Hepatocyte (in vitro differentiated cells): ENCODE measurements at regions not wholly inside any gene's neighbourhood (a gene's known extent, or its start where the extent isn't known, plus 50 kb on each side); places are given as distances from the start of the nearest gene placed in this dataset.
"Not testable (repeated sequence)": the region's sequence is repeated elsewhere in the genome, so short reads cannot be mapped to it uniquely, and the experiment has no call there.

Experiments
- DNase-seq: peaks from one replicate; pipeline ENCODE4 v3.0.0-alpha.2; 2016; ENCODE audit warnings: low spot score
- H2AFZ ChIP-seq: fragments of 200-600 bp; sonication (generic); 2 replicates; pipeline ENCODE4 v1.6.0; 2016; ENCODE audit warnings: antibody characterized with exemption, mild to moderate bottlenecking
- H3K27ac ChIP-seq: fragments of 200-600 bp; sonication (generic); 2 replicates; pipeline ENCODE4 v1.5.1; 2016; ENCODE audit warnings: mild to moderate bottlenecking
- H3K27me3 ChIP-seq: fragments of 200-600 bp; sonication (generic); 2 replicates; pipeline ENCODE4 v1.6.1; 2016
- H3K36me3 ChIP-seq: fragments of 200-600 bp; sonication (generic); replicated peaks from 2 replicates; pipeline ENCODE4 v1.5.1; 2016; ENCODE audit warnings: low read depth; ENCODE audit not compliant: insufficient read depth
- H3K4me1 ChIP-seq: fragments of 200-600 bp; sonication (generic); 2 replicates; pipeline ENCODE4 v1.5.1; 2016; ENCODE audit warnings: mild to moderate bottlenecking, moderate library complexity; ENCODE audit not compliant: insufficient read depth
- H3K4me2 ChIP-seq: fragments of 200-600 bp; sonication (generic); 2 replicates; pipeline ENCODE4 v1.6.0; 2016
- H3K4me3 ChIP-seq: fragments of 200-600 bp; sonication (generic); 2 replicates; pipeline ENCODE4 v1.5.1; 2016; ENCODE audit warnings: mild to moderate bottlenecking
- H3K79me2 ChIP-seq: fragments of 200-600 bp; sonication (generic); 2 replicates; pipeline ENCODE4 v1.6.0; 2017; ENCODE audit warnings: mild to moderate bottlenecking
- H3K9me2 ChIP-seq: fragments of 200-600 bp; sonication (generic); replicated peaks from 2 replicates; pipeline ENCODE4 v1.6.0; 2017; ENCODE audit warnings: mild to moderate bottlenecking; ENCODE audit not compliant: insufficient read depth
- H3K9me3 ChIP-seq: fragments of 200-600 bp; sonication (generic); 2 replicates; pipeline ENCODE4 v1.5.1; 2016; ENCODE audit warnings: low read depth, mild to moderate bottlenecking
- H4K20me1 ChIP-seq: fragments of 200-600 bp; sonication (generic); 2 replicates; pipeline ENCODE4 v1.6.0; 2016; ENCODE audit warnings: mild to moderate bottlenecking; ENCODE audit not compliant: insufficient read depth, poor library complexity, severe bottlenecking
- EZH2 ChIP-seq: fragments of 200-600 bp; sonication (generic); IDR thresholded peaks from 2 replicates; pipeline ENCODE4 v1.6.1; 2016; ENCODE audit warnings: antibody characterized with exemption, mild to moderate bottlenecking, borderline replicate concordance
- EZH2phosphoT487 ChIP-seq: fragments of 200-600 bp; sonication (generic); IDR thresholded peaks from one replicate; pipeline ENCODE4 v1.6.1; 2018; ENCODE audit warnings: antibody characterized with exemption, mild to moderate bottlenecking, low read depth, moderate library complexity; ENCODE audit not compliant: unreplicated experiment, severe bottlenecking
- WGBS: methylation state at CpG from one replicate; pipeline ENCODE4 v1.1.6; 2016; ENCODE audit warnings: low lambda C conversion rate; ENCODE audit errors: missing lambda C conversion rate; 5-methylcytosine and 5-hydroxymethylcytosine counted together
- TF ChIP-seq, protein P1 (sequence below): fragments of 200-600 bp; sonication (generic); IDR thresholded peaks from 2 replicates; pipeline ENCODE4 v1.5.1; 2016; ENCODE audit warnings: antibody characterized with exemption, mild to moderate bottlenecking; ENCODE audit not compliant: poor library complexity

DNA sequence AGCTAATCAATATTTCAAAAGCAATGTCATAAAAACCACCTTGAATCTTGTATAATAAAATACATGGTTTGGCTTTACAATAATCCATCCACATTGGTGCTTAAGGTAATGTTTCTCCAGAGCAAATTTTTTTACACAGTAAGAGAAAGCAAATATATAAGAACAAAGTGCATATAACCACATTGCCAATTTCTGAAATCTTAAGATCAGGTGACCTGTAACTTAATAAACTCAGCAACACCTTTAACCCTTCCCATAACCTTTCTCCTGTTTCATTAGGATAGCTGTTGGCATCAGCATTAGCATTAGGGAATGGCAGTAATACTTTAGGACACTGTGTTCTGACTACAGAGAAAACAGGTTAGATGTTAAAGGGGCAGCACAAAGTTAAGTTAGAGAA, 155.9 kb upstream of the SEMA3D start:
- DNase-seq = no peak
- no peak overlapping the region for H3K27ac ChIP-seq
- no peak overlapping the region for H3K4me3 ChIP-seq
- H3K79me2 ChIP-seq = no peaks in the 10 kb centered on the region
- no peaks in the 10 kb centered on the region for H3K36me3 ChIP-seq
- no peak overlapping the region for H3K4me2 ChIP-seq
- no peaks in the 10 kb centered on the region for H4K20me1 ChIP-seq
- no peaks in the 10 kb centered on the region for H3K9me2 ChIP-seq
- H2AFZ ChIP-seq = no peak overlapping the region
- H3K27me3 ChIP-seq = no peaks in the 10 kb centered on the region
- H3K9me3 ChIP-seq = no peaks in the 10 kb centered on the region
- H3K4me1 ChIP-seq = no peaks in the 10 kb centered on the region
- TF ChIP-seq EZH2 (no peak), EZH2phosphoT487 (no peak)
- TF ChIP-seq, protein P1, sequence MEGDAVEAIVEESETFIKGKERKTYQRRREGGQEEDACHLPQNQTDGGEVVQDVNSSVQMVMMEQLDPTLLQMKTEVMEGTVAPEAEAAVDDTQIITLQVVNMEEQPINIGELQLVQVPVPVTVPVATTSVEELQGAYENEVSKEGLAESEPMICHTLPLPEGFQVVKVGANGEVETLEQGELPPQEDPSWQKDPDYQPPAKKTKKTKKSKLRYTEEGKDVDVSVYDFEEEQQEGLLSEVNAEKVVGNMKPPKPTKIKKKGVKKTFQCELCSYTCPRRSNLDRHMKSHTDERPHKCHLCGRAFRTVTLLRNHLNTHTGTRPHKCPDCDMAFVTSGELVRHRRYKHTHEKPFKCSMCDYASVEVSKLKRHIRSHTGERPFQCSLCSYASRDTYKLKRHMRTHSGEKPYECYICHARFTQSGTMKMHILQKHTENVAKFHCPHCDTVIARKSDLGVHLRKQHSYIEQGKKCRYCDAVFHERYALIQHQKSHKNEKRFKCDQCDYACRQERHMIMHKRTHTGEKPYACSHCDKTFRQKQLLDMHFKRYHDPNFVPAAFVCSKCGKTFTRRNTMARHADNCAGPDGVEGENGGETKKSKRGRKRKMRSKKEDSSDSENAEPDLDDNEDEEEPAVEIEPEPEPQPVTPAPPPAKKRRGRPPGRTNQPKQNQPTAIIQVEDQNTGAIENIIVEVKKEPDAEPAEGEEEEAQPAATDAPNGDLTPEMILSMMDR = no peak

DNA sequence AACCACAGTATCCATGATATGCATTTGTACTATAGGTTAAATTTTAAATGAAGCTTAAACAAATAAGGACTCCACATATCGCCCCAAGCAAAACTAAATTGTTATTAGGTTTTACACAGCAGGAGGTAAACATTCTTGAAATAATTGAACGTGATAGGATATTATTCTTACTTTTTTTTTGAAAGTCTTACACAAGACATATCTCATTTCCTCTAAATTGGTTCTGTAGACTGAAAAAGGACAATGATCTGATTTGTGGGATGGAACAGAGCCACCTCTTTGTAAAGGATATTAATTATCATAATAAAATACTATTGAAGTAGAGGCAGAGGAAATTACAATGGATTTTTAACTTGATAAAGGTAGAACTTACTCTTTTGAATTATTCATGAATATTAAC, 155.1 kb upstream of the SEMA3D start:
- H3K4me3 ChIP-seq = no peak overlapping the region
- H3K9me3 ChIP-seq = no peaks in the 10 kb centered on the region
- H3K36me3 ChIP-seq = no peaks in the 10 kb centered on the region
- no peaks in the 10 kb centered on the region for H3K79me2 ChIP-seq
- no peaks in the 10 kb centered on the region for H3K9me2 ChIP-seq
- 46% methylated on average over 2 of the region's 2 CpGs for WGBS
- H3K27ac ChIP-seq = no peak overlapping the region
- no peak for DNase-seq
- H3K4me2 ChIP-seq = no peak overlapping the region
- H3K27me3 ChIP-seq = no peaks in the 10 kb centered on the region
- no peak overlapping the region for H2AFZ ChIP-seq
- no peaks in the 10 kb centered on the region for H3K4me1 ChIP-seq
- H4K20me1 ChIP-seq = no peaks in the 10 kb centered on the region
- TF ChIP-seq EZH2 = no peak
- TF ChIP-seq, protein P1 = no peak
- no peak for TF ChIP-seq EZH2phosphoT487

DNA sequence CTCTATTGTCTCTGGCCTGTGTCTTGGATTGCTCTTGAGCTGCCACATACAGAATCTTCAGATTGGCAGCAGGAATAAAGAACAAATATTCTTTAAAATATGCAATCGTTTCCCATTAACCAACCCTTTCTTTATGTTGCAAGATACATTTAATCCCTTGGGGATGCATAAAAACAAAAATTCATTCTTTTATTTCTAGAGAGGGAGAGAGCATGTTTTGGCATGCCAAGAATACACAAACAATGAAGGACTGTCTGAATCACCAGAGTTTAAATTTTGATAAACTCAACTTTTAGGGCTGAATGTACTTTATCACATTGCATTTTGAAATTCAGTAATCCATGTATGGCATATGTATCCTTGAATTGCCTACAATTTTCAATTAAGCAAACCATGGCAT, 154.3 kb upstream of the SEMA3D start:
- Histone ChIP-seq H3K4me2 (no peak overlapping the region), H3K9me3 (no peaks in the 10 kb centered on the region), H3K36me3 (no peaks in the 10 kb centered on the region), H3K4me1 (no peaks in the 10 kb centered on the region), H3K4me3 (no peak overlapping the region), H3K9me2 (no peaks in the 10 kb centered on the region), H4K20me1 (no peaks in the 10 kb centered on the region), H3K79me2 (no peaks in the 10 kb centered on the region), H3K27ac (no peak overlapping the region), H3K27me3 (no peaks in the 10 kb centered on the region), H2AFZ (no peak overlapping the region)
- no peak for DNase-seq
- TF ChIP-seq EZH2phosphoT487 = no peak
- no peak for TF ChIP-seq EZH2
- WGBS = 83% methylated on average over 1 of the region's 1 CpG

DNA sequence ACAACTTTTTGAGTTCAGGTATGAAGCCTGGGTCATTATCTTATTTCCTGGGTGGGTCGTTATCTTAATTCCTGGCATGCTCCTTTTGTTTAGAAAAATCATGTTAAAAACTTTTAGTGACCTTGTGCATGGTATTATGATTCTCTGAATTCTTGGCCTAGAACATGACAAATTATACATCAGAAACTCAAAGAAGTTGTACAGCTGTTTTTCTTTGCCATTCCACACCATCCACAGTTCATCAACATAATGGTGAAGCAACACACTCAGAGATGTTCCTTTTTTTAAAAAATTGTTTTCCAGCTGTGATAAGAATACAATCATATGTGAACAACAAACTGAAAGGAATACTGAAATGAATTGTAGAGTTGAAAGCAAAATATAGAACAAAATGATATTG, 149.2 kb upstream of the SEMA3D start:
- DNase-seq = no peak

DNA sequence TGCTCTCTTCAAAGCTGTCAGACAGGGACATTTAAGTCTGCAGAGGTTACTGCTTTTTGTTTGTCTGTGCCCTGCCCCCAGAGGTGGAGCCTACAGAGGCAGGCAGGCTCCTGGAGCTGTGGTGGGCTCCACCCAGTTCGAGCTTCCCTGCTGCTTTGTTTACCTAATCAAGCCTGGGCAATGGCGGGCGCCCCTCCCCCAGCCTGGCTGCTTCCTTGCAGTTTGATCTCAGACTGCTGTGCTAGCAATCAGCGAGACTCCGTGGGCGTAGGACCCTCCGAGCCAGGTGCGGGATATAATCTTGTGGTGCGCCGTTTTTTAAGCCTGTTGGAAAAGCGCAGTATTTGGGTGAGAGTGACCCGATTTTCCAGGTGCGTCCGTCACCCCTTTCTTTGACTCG, 148.3 kb upstream of the SEMA3D start:
- H3K9me3 ChIP-seq, DNase-seq, H3K27me3 ChIP-seq, H3K4me1 ChIP-seq, H3K4me3 ChIP-seq, H4K20me1 ChIP-seq, H3K27ac ChIP-seq, H3K9me2 ChIP-seq, H3K79me2 ChIP-seq, H2AFZ ChIP-seq, H3K4me2 ChIP-seq, H3K36me3 ChIP-seq: not testable (repeated sequence)
- 79% methylated on average over 8 of the region's 15 CpGs for WGBS

More for the DNA sequence above, 149.2 kb upstream of the SEMA3D start:
- no peak overlapping the region for H3K27ac ChIP-seq
- no peaks in the 10 kb centered on the region for H3K36me3 ChIP-seq
- no peaks in the 10 kb centered on the region for H3K27me3 ChIP-seq
- no peaks in the 10 kb centered on the region for H4K20me1 ChIP-seq
- no peak overlapping the region for H3K4me3 ChIP-seq
- no peaks in the 10 kb centered on the region for H3K9me2 ChIP-seq
- H3K4me2 ChIP-seq = no peak overlapping the region
- no peaks in the 10 kb centered on the region for H3K4me1 ChIP-seq
- no peaks in the 10 kb centered on the region for H3K79me2 ChIP-seq
- WGBS = 90% methylated on average over 1 of the region's 1 CpG
- TF ChIP-seq EZH2phosphoT487 (no peak), EZH2 (no peak)
- TF ChIP-seq, protein P1 = no peak
- no peak overlapping the region for H2AFZ ChIP-seq
- no peaks in the 10 kb centered on the region for H3K9me3 ChIP-seq
